HepG2 (cell line): ENCODE measurements at regions not wholly inside any gene's neighbourhood (a gene's known extent, or its start where the extent isn't known, plus 50 kb on each side); places are given as distances from the start of the nearest gene placed in this dataset.

Experiments
- ATAC-seq: fragments of 200-7000 bp; cut with Tn5 transposase; 3 replicates; pipeline ENCODE4 v1.9.1; 2020; ENCODE audit warnings: mild to moderate bottlenecking, moderate library complexity
- BruUV-seq: library from RNA; stranded (reverse); fragments of 400-500 nt; replicated peaks from 2 replicates; lab custom pipeline; 2021; lab: Mats Ljungman, UMichigan
- CTCF ChIA-PET: fragments of 300-600 bp; formaldehyde crosslinking; extraction: SDS; loops from one replicate; lab custom pipeline; 2021; ENCODE audit warnings: low total read pairs, inconsistent platforms, low intra/inter-chr PET ratio; lab: Yijun Ruan, JAX
- POLR2A ChIA-PET: fragments of 350-600 bp; sonication (Branson Sonifier 250); formaldehyde crosslinking; loops from one replicate; lab custom pipeline; 2020; ENCODE audit warnings: antibody characterized with exemption, inconsistent platforms; lab: Yijun Ruan, JAX
- DNase-seq: peaks from one replicate; pipeline ENCODE4 v3.0.0-alpha.2; 2015; ENCODE audit warnings: low spot score
- FAIRE-seq: peaks from 3 replicates; lab custom pipeline; 2011; peaks lifted over from hg19 to GRCh38; lab: Jason Lieb, UNC
- H2AFZ ChIP-seq: one replicate; pipeline ENCODE4 v1.6.1; 2011; ENCODE audit warnings: low read length, inconsistent platforms
- H3K27ac ChIP-seq: fragments of 300-600 bp; 3 replicates; pipeline ENCODE4 v1.8.0; 2011; ENCODE audit warnings: mixed run types, mild to moderate bottlenecking, mixed read lengths, low read length, inconsistent platforms; ENCODE audit not compliant: insufficient read depth; ENCODE audit errors: extremely low read length
- H3K27me3 ChIP-seq, 2 experiments: fragments of 200-600 bp in 1 of 2; 2 replicates in 1 of 2; 3 replicates in 1 of 2; pipeline versions ENCODE4 v1.6.0 to v1.8.0; 2011; ENCODE audit warnings: low read length in 2 of 2, mild to moderate bottlenecking in 2 of 2, moderate library complexity in 2 of 2, inconsistent platforms in 1 of 2; ENCODE audit not compliant: insufficient read depth in 2 of 2, control insufficient read depth in 1 of 2
- H3K36me3 ChIP-seq, 2 experiments: fragments of 200-600 bp in 1 of 2; replicated peaks in 1 of 2; 2 replicates in 1 of 2; 3 replicates in 1 of 2; pipeline versions ENCODE4 v1.5.1 to v1.8.0; 2011; ENCODE audit warnings: low read length in 2 of 2, inconsistent platforms in 1 of 2; ENCODE audit not compliant: insufficient read depth in 2 of 2, control insufficient read depth in 1 of 2
- H3K4me1 ChIP-seq: 2 replicates; pipeline ENCODE4 v1.5.1; 2012; ENCODE audit warnings: low read length, inconsistent platforms; ENCODE audit not compliant: insufficient read depth
- H3K4me2 ChIP-seq: 2 replicates; pipeline ENCODE4 v1.6.0; 2011; ENCODE audit warnings: low read depth, low read length, inconsistent platforms
- H3K4me3 ChIP-seq, 3 experiments: fragments of 200-600 bp in 1 of 3; sonication (generic), shearing (Covaris generic) in 1 of 3; replicated peaks in 1 of 3; 2 replicates each; pipeline ENCODE4 v1.5.1; 2011 to 2016; ENCODE audit warnings: low read length in 3 of 3, inconsistent platforms in 2 of 3, low read depth in 2 of 3, mild to moderate bottlenecking in 2 of 3, control low read depth in 1 of 3, mixed read lengths in 1 of 3; ENCODE audit not compliant: insufficient read depth in 1 of 3
- H3K79me2 ChIP-seq: one replicate; pipeline ENCODE4 v1.6.1; 2011; ENCODE audit warnings: low read length, inconsistent platforms; ENCODE audit not compliant: insufficient read depth
- H3K9ac ChIP-seq: 2 replicates; pipeline ENCODE4 v1.6.0; 2011; ENCODE audit warnings: mild to moderate bottlenecking, low read depth, low read length, inconsistent platforms; ENCODE audit not compliant: insufficient read depth
- H3K9me3 ChIP-seq: 2 replicates; pipeline ENCODE4 v1.5.1; 2012; ENCODE audit warnings: mild to moderate bottlenecking, low read length
- H4K20me1 ChIP-seq: 2 replicates; pipeline ENCODE4 v1.6.0; 2011; ENCODE audit warnings: inconsistent platforms, mild to moderate bottlenecking, low read length, moderate library complexity; ENCODE audit not compliant: insufficient read depth
- HNF1A ChIP-seq, 2 experiments: sonication (generic) in 1 of 2; formaldehyde crosslinking in 1 of 2; IDR thresholded peaks; 2 replicates each; pipeline versions ENCODE4 v1.4.0 to v1.6.1; 2016 to 2020; ENCODE audit warnings: borderline replicate concordance in 1 of 2, low read depth in 1 of 2, mild to moderate bottlenecking in 1 of 2, missing genetic modification reagents in 1 of 2
- MXD4 ChIP-seq: IDR thresholded peaks from 2 replicates; pipeline ENCODE4 v1.6.1; 2016; ENCODE audit warnings: mild to moderate bottlenecking, missing biosample characterization, missing genetic modification reagents
- ZBTB43 ChIP-seq: sonication (generic); formaldehyde crosslinking; conservative IDR thresholded peaks from 2 replicates; pipeline ENCODE4 v1.4.0; 2020; ENCODE audit warnings: missing genetic modification reagents
- ZFP41 ChIP-seq: sonication (generic); formaldehyde crosslinking; IDR thresholded peaks from 2 replicates; pipeline ENCODE4 v1.4.0; 2020; ENCODE audit warnings: mild to moderate bottlenecking, missing genetic modification reagents, borderline replicate concordance
- ZNF557 ChIP-seq: sonication (generic); formaldehyde crosslinking; IDR thresholded peaks from 2 replicates; pipeline ENCODE4 v1.4.0; 2020; ENCODE audit warnings: missing genetic modification reagents
- ZNF652 ChIP-seq: IDR thresholded peaks from 2 replicates; pipeline ENCODE4 v1.6.1; 2016; ENCODE audit warnings: low read depth, borderline replicate concordance
- ZZZ3 ChIP-seq: sonication (generic); formaldehyde crosslinking; IDR thresholded peaks from 2 replicates; pipeline ENCODE4 v1.4.0; 2020; ENCODE audit warnings: missing genetic modification reagents, mild to moderate bottlenecking, borderline replicate concordance
- WGBS: methylation state at CpG from one replicate; pipeline ENCODE4 v1.1.6; 2017; ENCODE audit warnings: low lambda C conversion rate; 5-methylcytosine and 5-hydroxymethylcytosine counted together
- in situ Hi-C: cut with HindIII; loops from 2 replicates; pipeline ENCODE4 v1.10.0; 2017; ENCODE audit warnings: low pct_unique_long_range_greater_than_20kb; ENCODE audit not compliant: extremely low pct_ligation_motif_present
- intact Hi-C: fragments of 100-400 bp; cut with micrococcal nuclease; formaldehyde crosslinking; loops from one replicate; pipeline ENCODE4 v1.10.0; 2022; ENCODE audit not compliant: unreplicated experiment

GRCh38 chr18:61953161-61953560, 60.4 kb upstream of the RNF152 start:
- no peak for TF ChIP-seq ZFP41 (CRISPR knock-in tag)
- TF ChIP-seq HNF1A (IDR thresholded peaks at IDR 0.05; ENCODE audit: low read depth) = no peak
- TF ChIP-seq HNF1A (CRISPR knock-in tag; IDR thresholded peaks at IDR 0.05; ENCODE audit: borderline replicate concordance) = no peak
- no peak for TF ChIP-seq ZZZ3 (CRISPR knock-in tag)
- TF ChIP-seq ZNF652 = no peak
- TF ChIP-seq ZBTB43 (CRISPR knock-in tag) = no peak
- no peak for TF ChIP-seq MXD4
- no peak for TF ChIP-seq ZNF557 (CRISPR knock-in tag)
- CTCF ChIA-PET = no interaction called here
- WGBS = 44% methylated on average over 5 of the region's 5 CpGs

More at GRCh38 chr18:61953161-61953560, 60.4 kb upstream of the RNF152 start:
- DNase-seq = no peak
- no TSS peak for BruUV-seq
- no peaks in the 10 kb centered on the region for H3K36me3 ChIP-seq
- intact Hi-C loops (no loop called here), in situ Hi-C loops (no loop called here)
- H3K4me3 ChIP-seq = no peak overlapping the region
- H3K4me1 ChIP-seq = no peaks in the 10 kb centered on the region
- H2AFZ ChIP-seq = no peak overlapping the region
- peaks cover 0 to 19% of the 10 kb centered on the region in 2 experiments; a peak in 1 of 5 replicates for H3K27me3 ChIP-seq
- no peak for ATAC-seq
- no peak overlapping the region for H3K27ac ChIP-seq
- no peaks in the 10 kb centered on the region for H3K9me3 ChIP-seq
- H3K79me2 ChIP-seq = no peaks in the 10 kb centered on the region
- H3K4me2 ChIP-seq = no peak overlapping the region
- POLR2A ChIA-PET = no interaction called here
- H3K9ac ChIP-seq = no peak overlapping the region
- no peaks in the 10 kb centered on the region for H4K20me1 ChIP-seq
- FAIRE-seq = no peak
